Brain microvascular endothelial cell (primary cell): ENCODE measurements at regions not wholly inside any gene's neighbourhood (a gene's known extent, or its start where the extent isn't known, plus 50 kb on each side); places are given as distances from the start of the nearest gene placed in this dataset.

Experiments
- DNase-seq: peaks from one replicate; pipeline ENCODE4 v3.0.0-alpha.2; 2020
- H3K27ac ChIP-seq: fragments of 250-450 bp; sonication (Bioruptor Pico); 2 replicates; pipeline ENCODE4 v1.5.1; 2020; ENCODE audit warnings: mild to moderate bottlenecking, moderate library complexity
- H3K27me3 ChIP-seq: fragments of 250-450 bp; sonication (Bioruptor Pico); replicated peaks from 2 replicates; pipeline ENCODE4 v1.5.1; 2020; ENCODE audit warnings: mild to moderate bottlenecking
- H3K36me3 ChIP-seq: fragments of 250-450 bp; sonication (Bioruptor Pico); replicated peaks from 2 replicates; pipeline ENCODE4 v1.5.1; 2020; ENCODE audit warnings: mild to moderate bottlenecking
- H3K4me3 ChIP-seq: 2 replicates; pipeline ENCODE4 v1.5.1; 2011; ENCODE audit warnings: low read depth, mild to moderate bottlenecking, control low read depth, low read length, moderate library complexity
- in situ Hi-C: cut with HindIII; loops from 2 replicates; pipeline ENCODE4 v1.10.0; 2017; ENCODE audit warnings: low sequenced_read_pairs, low pct_ligation_motif_present
- TF ChIP-seq, protein P1 (sequence below): IDR thresholded peaks from 2 replicates; pipeline ENCODE4 v1.5.1; 2011; ENCODE audit warnings: low read depth, mild to moderate bottlenecking, moderate library complexity, low read length, control low read depth, inconsistent platforms; ENCODE audit errors: missing control alignments

- TF ChIP-seq, protein P1, sequence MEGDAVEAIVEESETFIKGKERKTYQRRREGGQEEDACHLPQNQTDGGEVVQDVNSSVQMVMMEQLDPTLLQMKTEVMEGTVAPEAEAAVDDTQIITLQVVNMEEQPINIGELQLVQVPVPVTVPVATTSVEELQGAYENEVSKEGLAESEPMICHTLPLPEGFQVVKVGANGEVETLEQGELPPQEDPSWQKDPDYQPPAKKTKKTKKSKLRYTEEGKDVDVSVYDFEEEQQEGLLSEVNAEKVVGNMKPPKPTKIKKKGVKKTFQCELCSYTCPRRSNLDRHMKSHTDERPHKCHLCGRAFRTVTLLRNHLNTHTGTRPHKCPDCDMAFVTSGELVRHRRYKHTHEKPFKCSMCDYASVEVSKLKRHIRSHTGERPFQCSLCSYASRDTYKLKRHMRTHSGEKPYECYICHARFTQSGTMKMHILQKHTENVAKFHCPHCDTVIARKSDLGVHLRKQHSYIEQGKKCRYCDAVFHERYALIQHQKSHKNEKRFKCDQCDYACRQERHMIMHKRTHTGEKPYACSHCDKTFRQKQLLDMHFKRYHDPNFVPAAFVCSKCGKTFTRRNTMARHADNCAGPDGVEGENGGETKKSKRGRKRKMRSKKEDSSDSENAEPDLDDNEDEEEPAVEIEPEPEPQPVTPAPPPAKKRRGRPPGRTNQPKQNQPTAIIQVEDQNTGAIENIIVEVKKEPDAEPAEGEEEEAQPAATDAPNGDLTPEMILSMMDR, result no peak
- Histone ChIP-seq H3K27ac (no peak overlapping the region), H3K27me3 (no peaks in the 10 kb centered on the region), H3K4me3 (no peak overlapping the region), H3K36me3 (no peaks in the 10 kb centered on the region)
- no peak for DNase-seq
- in situ Hi-C loops, result no loop called here
Observed at GRCh38 chr16:79392081-79392480, 208.5 kb downstream of the MAF start.

GRCh38 chr16:79391395-79391794 lies 209.1 kb downstream of the MAF start:
- Histone ChIP-seq H3K27ac (no peak overlapping the region), H3K36me3 (no peaks in the 10 kb centered on the region), H3K4me3 (no peak overlapping the region), H3K27me3 (no peaks in the 10 kb centered on the region)
- TF ChIP-seq, protein P1, result no peak
- no peak for DNase-seq
- in situ Hi-C loops, result no loop called here

- Histone ChIP-seq H3K4me3 (no peak overlapping the region), H3K36me3 (no peaks in the 10 kb centered on the region), H3K27ac (no peak overlapping the region), H3K27me3 (no peaks in the 10 kb centered on the region)
- in situ Hi-C loops, result no loop called here
- DNase-seq, result no peak
- TF ChIP-seq, protein P1, result no peak
Observed at GRCh38 chr16:79390481-79391051, 210.0 kb downstream of the MAF start.

GRCh38 chr16:79388396-79388795 lies 212.1 kb downstream of the MAF start:
- TF ChIP-seq, protein P1, result no peak
- no peaks in the 10 kb centered on the region for H3K36me3 ChIP-seq
- H3K27ac ChIP-seq, result no peak overlapping the region
- H3K27me3 ChIP-seq, result no peaks in the 10 kb centered on the region
- no peak overlapping the region for H3K4me3 ChIP-seq
- in situ Hi-C loops, result no loop called here
- DNase-seq, result no peak

DNA sequence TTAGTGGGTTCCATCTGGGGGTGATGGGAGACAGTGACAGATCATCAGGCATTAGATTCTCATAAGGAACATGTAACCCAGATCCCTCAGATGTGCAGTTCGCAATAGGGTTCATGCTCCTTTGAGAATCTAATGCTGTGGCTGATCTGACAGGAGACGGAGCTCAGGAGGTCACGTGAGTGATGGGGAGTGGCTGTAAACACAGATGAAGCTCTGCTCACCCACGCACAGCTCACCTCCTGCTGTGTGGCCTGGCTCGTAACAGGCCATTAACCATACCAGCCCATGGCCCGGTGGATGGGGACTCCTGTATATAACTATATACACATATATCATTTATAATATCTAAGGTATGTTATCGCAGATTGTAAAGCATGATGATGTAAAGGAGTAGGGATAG lies 214.2 kb downstream of the MAF start:
- TF ChIP-seq, protein P1, result no peak
- Histone ChIP-seq H3K27ac (no peak overlapping the region), H3K36me3 (no peaks in the 10 kb centered on the region), H3K4me3 (no peak overlapping the region), H3K27me3 (no peaks in the 10 kb centered on the region)
- no peak for DNase-seq
- in situ Hi-C loops, result no loop called here

GRCh38 chr16:79381603-79382042 lies 218.9 kb downstream of the MAF start:
- no peak overlapping the region for H3K4me3 ChIP-seq

More at GRCh38 chr16:79381603-79382042, 218.9 kb downstream of the MAF start:
- no peak overlapping the region for H3K27ac ChIP-seq
- in situ Hi-C loops, result no loop called here
- H3K36me3 ChIP-seq, result no peaks in the 10 kb centered on the region
- TF ChIP-seq, protein P1, result no peak
- H3K27me3 ChIP-seq, result no peaks in the 10 kb centered on the region
- DNase-seq, result no peak
